ENCODE measurements at regions not wholly inside any gene's neighbourhood (a gene's known extent, or its start where the extent isn't known, plus 50 kb on each side); places are given as distances from the start of the nearest gene placed in this dataset.

DNA sequence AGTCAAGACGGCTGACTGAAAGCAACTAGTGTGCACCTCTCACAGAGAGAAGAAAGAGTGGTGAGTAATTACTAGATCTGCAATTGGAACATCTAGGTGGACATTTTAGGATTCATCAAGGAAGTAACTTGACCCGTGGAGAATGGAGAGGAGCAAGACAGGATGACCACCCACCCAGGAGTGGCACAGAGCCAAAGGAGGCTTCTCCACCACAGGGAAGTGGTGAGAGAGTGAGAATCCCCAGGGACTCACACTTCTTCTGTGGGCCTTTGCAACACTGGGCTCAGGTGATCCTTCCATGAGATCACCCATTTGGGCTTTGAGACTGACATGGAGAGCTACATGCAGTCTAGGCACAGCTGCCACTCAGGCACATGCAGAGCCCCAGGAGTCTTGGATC, 132.8 kb upstream of the GALNT5 start:
- Mint-ChIP-seq H3K4me1 (ENCODE audit: low read depth, unreplicated experiment) (peaks cover 33% of the 10 kb centered on the region), H3K27me3 (ENCODE audit: unreplicated experiment) (no peaks in the 10 kb centered on the region), H3K4me3 (ENCODE audit: low read depth, unreplicated experiment) (no peak overlapping the region), H3K9me3 (ENCODE audit: low read depth, unreplicated experiment) (peaks cover 3% of the 10 kb centered on the region), H3K27ac (ENCODE audit: unreplicated experiment) (no peak overlapping the region), H3K36me3 (ENCODE audit: insufficient read depth, unreplicated experiment) (no peaks in the 10 kb centered on the region)
- intact Hi-C loops (cut with micrococcal nuclease; ENCODE audit: unreplicated experiment) = no loop called here
- no TSS peak for BruUV-seq (replicated peaks)
- TF ChIP-seq, protein P1, sequence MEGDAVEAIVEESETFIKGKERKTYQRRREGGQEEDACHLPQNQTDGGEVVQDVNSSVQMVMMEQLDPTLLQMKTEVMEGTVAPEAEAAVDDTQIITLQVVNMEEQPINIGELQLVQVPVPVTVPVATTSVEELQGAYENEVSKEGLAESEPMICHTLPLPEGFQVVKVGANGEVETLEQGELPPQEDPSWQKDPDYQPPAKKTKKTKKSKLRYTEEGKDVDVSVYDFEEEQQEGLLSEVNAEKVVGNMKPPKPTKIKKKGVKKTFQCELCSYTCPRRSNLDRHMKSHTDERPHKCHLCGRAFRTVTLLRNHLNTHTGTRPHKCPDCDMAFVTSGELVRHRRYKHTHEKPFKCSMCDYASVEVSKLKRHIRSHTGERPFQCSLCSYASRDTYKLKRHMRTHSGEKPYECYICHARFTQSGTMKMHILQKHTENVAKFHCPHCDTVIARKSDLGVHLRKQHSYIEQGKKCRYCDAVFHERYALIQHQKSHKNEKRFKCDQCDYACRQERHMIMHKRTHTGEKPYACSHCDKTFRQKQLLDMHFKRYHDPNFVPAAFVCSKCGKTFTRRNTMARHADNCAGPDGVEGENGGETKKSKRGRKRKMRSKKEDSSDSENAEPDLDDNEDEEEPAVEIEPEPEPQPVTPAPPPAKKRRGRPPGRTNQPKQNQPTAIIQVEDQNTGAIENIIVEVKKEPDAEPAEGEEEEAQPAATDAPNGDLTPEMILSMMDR (IDR thresholded peaks at IDR 0.05; ENCODE audit: unreplicated experiment) = no peak
- CTCF ChIA-PET = no interaction called here
- DNase-seq = no peak

DNA sequence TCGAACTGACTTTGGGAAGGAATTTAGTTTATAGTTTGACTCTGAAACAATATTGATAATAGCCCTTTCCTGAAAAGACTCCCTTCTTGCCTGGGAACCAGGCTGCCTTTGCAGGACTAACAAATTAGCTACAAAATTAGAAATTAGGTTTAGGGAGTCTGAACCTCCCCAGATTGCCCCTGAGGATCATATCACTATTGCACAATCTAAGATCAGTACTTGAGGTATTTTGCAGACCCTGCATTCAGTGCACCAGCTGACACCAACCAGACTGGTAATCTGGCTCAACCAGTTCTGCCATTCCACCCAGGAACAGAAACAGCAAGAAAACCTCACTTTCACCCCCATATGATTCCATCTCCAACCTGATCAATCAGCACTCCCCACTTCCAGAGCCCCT, 131.8 kb upstream of the GALNT5 start:
- TF ChIP-seq, protein P1 (IDR thresholded peaks at IDR 0.05; ENCODE audit: unreplicated experiment) = no peak
- Mint-ChIP-seq H3K27ac (ENCODE audit: unreplicated experiment) (peak overlapping the region; percentile 28), H3K9me3 (ENCODE audit: low read depth, unreplicated experiment) (peaks cover 6% of the 10 kb centered on the region), H3K36me3 (ENCODE audit: insufficient read depth, unreplicated experiment) (no peaks in the 10 kb centered on the region), H3K4me3 (ENCODE audit: low read depth, unreplicated experiment) (no peak overlapping the region), H3K4me1 (ENCODE audit: low read depth, unreplicated experiment) (peaks cover 33% of the 10 kb centered on the region), H3K27me3 (ENCODE audit: unreplicated experiment) (no peaks in the 10 kb centered on the region)
- intact Hi-C loops (cut with micrococcal nuclease; ENCODE audit: unreplicated experiment) = no loop called here
- CTCF ChIA-PET = interaction anchor here (1.2 kb wide), 1 partner anchor 18 kb away, joined by 3 read pairs; no protein-coding TSS in a partner anchor
- no TSS peak for BruUV-seq (replicated peaks)
- DNase-seq = peak; percentile 32

DNA sequence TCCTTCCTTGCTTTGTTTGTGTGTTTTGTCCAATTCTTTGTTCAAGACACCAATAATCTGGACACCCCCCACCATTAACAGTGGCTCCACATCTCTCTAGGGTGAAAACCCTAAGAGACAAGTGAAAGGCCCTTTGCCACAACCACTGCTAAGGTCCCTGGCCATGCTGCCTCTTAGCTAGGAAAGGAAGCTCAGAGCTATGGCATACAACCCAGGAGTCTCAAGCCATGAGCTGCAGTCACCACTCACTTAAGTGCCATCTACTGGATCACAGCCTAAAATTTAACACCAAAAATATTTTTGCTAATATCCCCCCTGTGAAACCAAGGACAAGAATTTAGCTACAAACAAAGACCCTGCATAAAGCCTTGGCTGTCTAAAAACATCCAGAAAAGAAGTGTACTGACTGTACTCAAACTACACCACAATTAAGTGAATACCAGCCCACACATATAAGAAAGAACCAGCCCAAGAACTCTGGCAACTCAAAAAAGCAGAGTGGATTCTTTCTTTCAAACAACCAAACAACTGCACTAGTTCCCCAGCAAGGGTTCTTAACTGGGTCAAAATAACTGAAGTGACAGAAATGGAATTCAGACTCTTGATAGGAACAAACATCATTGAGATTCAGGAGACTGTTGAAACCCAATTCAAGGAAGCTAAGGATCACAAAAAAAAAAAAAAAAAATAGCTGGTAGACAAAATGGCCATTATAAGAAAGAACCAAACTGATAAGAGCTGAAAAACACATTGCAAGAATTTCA, 130.1 kb upstream of the GALNT5 start:
- H3K27me3 Mint-ChIP-seq (ENCODE audit: unreplicated experiment) = no peaks in the 10 kb centered on the region
- CTCF ChIA-PET = interaction anchor here (0.7 kb wide), 1 partner anchor 50 kb away, joined by 3 read pairs; no protein-coding TSS in a partner anchor
- TF ChIP-seq, protein P1 (IDR thresholded peaks at IDR 0.05; ENCODE audit: unreplicated experiment) = no peak
- peak overlapping the region; percentile 33 for H3K27ac Mint-ChIP-seq (ENCODE audit: unreplicated experiment)
- H3K4me1 Mint-ChIP-seq (ENCODE audit: low read depth, unreplicated experiment) = peaks cover 33% of the 10 kb centered on the region
- no peaks in the 10 kb centered on the region for H3K36me3 Mint-ChIP-seq (ENCODE audit: insufficient read depth, unreplicated experiment)
- H3K9me3 Mint-ChIP-seq (ENCODE audit: low read depth, unreplicated experiment) = peaks cover 8% of the 10 kb centered on the region
- no TSS peak for BruUV-seq (replicated peaks)
- intact Hi-C loops (cut with micrococcal nuclease; ENCODE audit: unreplicated experiment) = no loop called here
- H3K4me3 Mint-ChIP-seq (ENCODE audit: low read depth, unreplicated experiment) = no peak overlapping the region
- no peak for DNase-seq

DNA sequence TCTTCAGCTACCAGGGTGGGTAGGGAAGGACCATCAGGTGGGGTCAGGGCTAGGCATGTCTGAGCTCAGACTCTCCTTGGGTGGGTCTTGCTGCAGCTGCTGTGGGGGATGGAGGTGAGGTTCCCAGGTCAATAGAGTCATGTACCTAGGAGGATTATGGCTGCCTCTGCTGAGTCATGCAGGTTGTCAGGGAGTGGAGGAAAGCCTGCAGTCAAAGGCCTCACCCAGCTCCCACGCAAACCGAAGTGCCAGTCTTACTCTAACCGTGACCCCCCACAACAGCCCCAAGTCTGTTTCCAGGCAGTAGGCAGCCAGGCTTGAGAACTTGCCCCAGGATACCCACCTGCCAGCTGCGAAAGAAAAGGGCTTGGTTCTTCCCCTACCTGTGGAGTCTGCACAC, 113.6 kb upstream of the GALNT5 start:
- Mint-ChIP-seq H3K9me3 (ENCODE audit: low read depth, unreplicated experiment) (peaks cover 4% of the 10 kb centered on the region), H3K27me3 (ENCODE audit: unreplicated experiment) (no peaks in the 10 kb centered on the region), H3K27ac (ENCODE audit: unreplicated experiment) (no peak overlapping the region), H3K4me1 (ENCODE audit: low read depth, unreplicated experiment) (no peaks in the 10 kb centered on the region), H3K36me3 (ENCODE audit: insufficient read depth, unreplicated experiment) (no peaks in the 10 kb centered on the region), H3K4me3 (ENCODE audit: low read depth, unreplicated experiment) (no peak overlapping the region)
- no peak for DNase-seq
- TF ChIP-seq, protein P1 (IDR thresholded peaks at IDR 0.05; ENCODE audit: unreplicated experiment) = no peak
- CTCF ChIA-PET = no interaction called here
- intact Hi-C loops (cut with micrococcal nuclease; ENCODE audit: unreplicated experiment) = no loop called here
- no TSS peak for BruUV-seq (replicated peaks)
